IPS-NIHi11 (cell line): ENCODE measurements at regions not wholly inside any gene's neighbourhood (a gene's known extent, or its start where the extent isn't known, plus 50 kb on each side); places are given as distances from the start of the nearest gene placed in this dataset.
"Not testable (repeated sequence)": the region's sequence is repeated elsewhere in the genome, so short reads cannot be mapped to it uniquely, and the experiment has no call there.

Source experiments
- DNase-seq: peaks from one replicate; pipeline ENCODE4 v3.0.0; 2012; ENCODE audit warnings: mixed read lengths, low spot score

- DNase-seq: no peak
Observed at GRCh38 chr9:1554081-1555035, 460.8 kb upstream of the SMARCA2 start.

- DNase-seq: not testable (repeated sequence)
Observed at GRCh38 chr9:1558666-1559065, 456.5 kb upstream of the SMARCA2 start.

- DNase-seq: no peak
Observed at GRCh38 chr9:1575939-1576338, 439.2 kb upstream of the SMARCA2 start.

- DNase-seq: no peak
Observed at GRCh38 chr9:1580215-1580614, 434.9 kb upstream of the SMARCA2 start.

GRCh38 chr9:1581926-1582325 is 433.2 kb upstream of the SMARCA2 start:
- no peak for DNase-seq

- no peak for DNase-seq
Observed at GRCh38 chr9:1591310-1591709, 423.8 kb upstream of the SMARCA2 start.

- DNase-seq: no peak
Observed at GRCh38 chr9:1598270-1598669, 416.9 kb upstream of the SMARCA2 start.

- no peak for DNase-seq
Observed at GRCh38 chr9:1599961-1600360, 415.2 kb upstream of the SMARCA2 start.

GRCh38 chr9:1604942-1605560 is 410.1 kb upstream of the SMARCA2 start:
- DNase-seq: peak; percentile 48

GRCh38 chr9:1606253-1606652 is 408.9 kb upstream of the SMARCA2 start:
- no peak for DNase-seq

- DNase-seq: no peak
Observed at GRCh38 chr9:1612886-1613285, 402.3 kb upstream of the SMARCA2 start.

GRCh38 chr9:1617419-1617818 is 397.7 kb upstream of the SMARCA2 start:
- no peak for DNase-seq

- peak; percentile 22 for DNase-seq
Observed at GRCh38 chr9:1619915-1620710, 395.0 kb upstream of the SMARCA2 start.

GRCh38 chr9:1637401-1637800 is 377.7 kb upstream of the SMARCA2 start:
- DNase-seq: no peak

- no peak for DNase-seq
Observed at GRCh38 chr9:1639166-1639565, 376.0 kb upstream of the SMARCA2 start.

- no peak for DNase-seq
Observed at GRCh38 chr9:1647776-1648175, 367.4 kb upstream of the SMARCA2 start.

GRCh38 chr9:1653282-1653681 is 361.9 kb upstream of the SMARCA2 start:
- DNase-seq: no peak

GRCh38 chr9:1658661-1659362 is 356.3 kb upstream of the SMARCA2 start:
- no peak for DNase-seq

GRCh38 chr9:1659363-1659690 is 355.8 kb upstream of the SMARCA2 start:
- no peak for DNase-seq

GRCh38 chr9:1668441-1668840 is 346.7 kb upstream of the SMARCA2 start:
- no peak for DNase-seq

- no peak for DNase-seq
Observed at GRCh38 chr9:1673300-1673699, 341.8 kb upstream of the SMARCA2 start.

GRCh38 chr9:1676771-1677170 is 338.4 kb upstream of the SMARCA2 start:
- DNase-seq: no peak
